Keratinocyte (primary cell): ENCODE measurements at regions not wholly inside any gene's neighbourhood (a gene's known extent, or its start where the extent isn't known, plus 50 kb on each side); places are given as distances from the start of the nearest gene placed in this dataset.

Experiments
- DNase-seq: peaks from one replicate; pipeline ENCODE4 v3.0.0-alpha.2; 2011; ENCODE audit warnings: low read depth, missing footprints, low spot score
- FAIRE-seq: peaks from 2 replicates; lab custom pipeline; 2011; peaks lifted over from hg19 to GRCh38; lab: Jason Lieb, UNC
- H2AFZ ChIP-seq: 2 replicates; pipeline ENCODE4 v1.6.0; 2012; ENCODE audit warnings: low read length, control low read depth, inconsistent platforms; ENCODE audit not compliant: control insufficient read depth
- H3K27ac ChIP-seq: 2 replicates; pipeline ENCODE4 v1.5.1; 2011; ENCODE audit warnings: low read length; ENCODE audit not compliant: control insufficient read depth, insufficient read depth
- H3K27me3 ChIP-seq: 3 replicates; pipeline ENCODE4 v1.6.0; 2011; ENCODE audit warnings: low read length; ENCODE audit not compliant: control insufficient read depth, insufficient read depth; ENCODE audit errors: extremely low read depth
- H3K36me3 ChIP-seq, 2 experiments: 2 replicates in 1 of 2; 3 replicates in 1 of 2; pipeline ENCODE4 v1.5.1; 2011; ENCODE audit warnings: low read length in 2 of 2, mild to moderate bottlenecking in 1 of 2; ENCODE audit not compliant: control insufficient read depth in 2 of 2, insufficient read depth in 2 of 2; ENCODE audit errors: extremely low read depth in 1 of 2
- H3K4me1 ChIP-seq: 3 replicates; pipeline ENCODE4 v1.5.1; 2011; ENCODE audit warnings: low read length; ENCODE audit not compliant: control insufficient read depth, insufficient read depth; ENCODE audit errors: extremely low read depth
- H3K4me2 ChIP-seq: 3 replicates; pipeline ENCODE4 v1.6.0; 2011; ENCODE audit warnings: low read depth, low read length; ENCODE audit not compliant: control insufficient read depth, insufficient read depth; ENCODE audit errors: extremely low read depth
- H3K4me3 ChIP-seq, 3 experiments: fragments of 200-600 bp in 1 of 3; sonication (generic) in 1 of 3; 2 replicates in 2 of 3; 3 replicates in 1 of 3; pipeline ENCODE4 v1.5.1; 2011 to 2016; ENCODE audit warnings: low read length in 3 of 3, mild to moderate bottlenecking in 3 of 3, control low read depth in 2 of 3, inconsistent platforms in 1 of 3, low read depth in 1 of 3, mixed read lengths in 1 of 3, mixed run types in 1 of 3, moderate library complexity in 1 of 3; ENCODE audit not compliant: control insufficient read depth in 2 of 3, insufficient read depth in 2 of 3; ENCODE audit errors: extremely low read depth in 1 of 3
- H3K79me2 ChIP-seq: 2 replicates; pipeline ENCODE4 v1.6.0; 2012; ENCODE audit warnings: low read length; ENCODE audit not compliant: control insufficient read depth, insufficient read depth
- H3K9ac ChIP-seq: 3 replicates; pipeline ENCODE4 v1.6.0; 2011; ENCODE audit warnings: low read length; ENCODE audit not compliant: control insufficient read depth, insufficient read depth; ENCODE audit errors: extremely low read depth
- H3K9me1 ChIP-seq: 3 replicates; pipeline ENCODE4 v1.6.0; 2011; ENCODE audit warnings: low read length; ENCODE audit not compliant: control insufficient read depth, insufficient read depth; ENCODE audit errors: extremely low read depth
- H3K9me3 ChIP-seq: 2 replicates; pipeline ENCODE4 v1.5.1; 2012; ENCODE audit warnings: low read depth, low read length; ENCODE audit not compliant: control insufficient read depth
- H4K20me1 ChIP-seq: 3 replicates; pipeline ENCODE4 v1.6.0; 2011; ENCODE audit warnings: low read length; ENCODE audit not compliant: control insufficient read depth, insufficient read depth; ENCODE audit errors: extremely low read depth
- CTCF ChIP-seq, 3 experiments: IDR thresholded peaks in 1 of 3; conservative IDR thresholded peaks in 1 of 3; optimal IDR thresholded peaks in 1 of 3; 2 replicates in 2 of 3; 3 replicates in 1 of 3; pipeline versions ENCODE3 to v1.5.1; 2011; ENCODE audit warnings: low read length in 3 of 3, mild to moderate bottlenecking in 3 of 3, moderate library complexity in 2 of 3, control low read depth in 1 of 3, inconsistent platforms in 1 of 3; ENCODE audit not compliant: insufficient read depth in 2 of 3; ENCODE audit errors: extremely low read depth in 1 of 3
- EZH2 ChIP-seq: IDR thresholded peaks from one replicate; pipeline ENCODE4 v1.6.1; 2012; ENCODE audit warnings: inconsistent platforms, mild to moderate bottlenecking, low read length, moderate library complexity
- dilution Hi-C: fragments of 300-500 bp; cut with MboI; formaldehyde crosslinking; loops from one replicate; pipeline ENCODE4 v1.7.0; 2020; ENCODE audit warnings: low sequenced_read_pairs; ENCODE audit not compliant: extremely low pct_ligation_motif_present

- DNase-seq (no peak), FAIRE-seq (no peak)
- Histone ChIP-seq H3K4me3 (no peak overlapping the region), H4K20me1 (no peaks in the 10 kb centered on the region), H3K9me1 (no peaks in the 10 kb centered on the region), H3K4me1 (no peaks in the 10 kb centered on the region), H3K27ac (no peak overlapping the region), H3K9me3 (no peaks in the 10 kb centered on the region), H3K27me3 (no peaks in the 10 kb centered on the region), H3K4me2 (no peak overlapping the region), H3K79me2 (no peaks in the 10 kb centered on the region), H3K36me3 (no peaks in the 10 kb centered on the region), H2AFZ (no peak overlapping the region), H3K9ac (no peak overlapping the region)
- TF ChIP-seq CTCF (optimal IDR thresholded peaks at IDR 0.05 in 1 of 3, IDR thresholded peaks at IDR 0.05 in 1 of 3, conservative IDR thresholded peaks at IDR 0.05 in 1 of 3; ENCODE audit: extremely low read depth in 1 of 3, insufficient read depth in 2 of 3, low read length in 3 of 3): no peak
- TF ChIP-seq EZH2: no peak
- dilution Hi-C loops: no loop called here
Observed at GRCh38 chr2:2586068-2586776, 255.1 kb upstream of the MYT1L start.

GRCh38 chr2:2582998-2583545 is 252.0 kb upstream of the MYT1L start:
- Histone ChIP-seq H3K9me3 (peaks cover 3% of the 10 kb centered on the region), H3K27me3 (no peaks in the 10 kb centered on the region), H3K9me1 (no peaks in the 10 kb centered on the region), H3K4me3 (no peak overlapping the region), H2AFZ (no peak overlapping the region), H4K20me1 (no peaks in the 10 kb centered on the region), H3K79me2 (no peaks in the 10 kb centered on the region), H3K27ac (no peak overlapping the region), H3K4me2 (no peak overlapping the region), H3K4me1 (no peaks in the 10 kb centered on the region), H3K36me3 (no peaks in the 10 kb centered on the region), H3K9ac (no peak overlapping the region)
- DNase-seq (no peak), FAIRE-seq (no peak)
- TF ChIP-seq CTCF (optimal IDR thresholded peaks at IDR 0.05 in 1 of 3, IDR thresholded peaks at IDR 0.05 in 1 of 3, conservative IDR thresholded peaks at IDR 0.05 in 1 of 3; ENCODE audit: extremely low read depth in 1 of 3, insufficient read depth in 2 of 3, low read length in 3 of 3) (no peak), EZH2 (no peak)
- dilution Hi-C loops: no loop called here
